Ovary (tissue), 7 donors: ENCODE measurements at regions not wholly inside any gene's neighbourhood (a gene's known extent, or its start where the extent isn't known, plus 50 kb on each side); places are given as distances from the start of the nearest gene placed in this dataset.

ENCODE experiments used
- DNase-seq, 5 donors: peaks; one replicate each; pipeline ENCODE4 v3.0.0-alpha.2; 2019 to 2020
- H3K27ac ChIP-seq, 2 donors: fragments of 200-600 bp; one replicate each; pipeline versions ENCODE4 v1.5.1 to v1.8.0; 2019 to 2022
- H3K27me3 ChIP-seq: fragments of 200-600 bp; one replicate; pipeline ENCODE4 v1.8.0; 2022
- H3K36me3 ChIP-seq: fragments of 200-600 bp; sonication (generic); one replicate; pipeline ENCODE4 v1.5.1; 2019
- H3K4me1 ChIP-seq: one replicate; pipeline ENCODE4 v1.8.1; 2013; ENCODE audit warnings: mild to moderate bottlenecking, moderate library complexity; ENCODE audit not compliant: insufficient read depth
- H3K4me3 ChIP-seq: fragments of 200-600 bp; sonication (generic); one replicate; pipeline ENCODE4 v1.5.1; 2017
- H3K9me3 ChIP-seq, 2 donors: fragments of 200-600 bp in 1 of 2; sonication (generic) in 1 of 2; one replicate each; pipeline versions ENCODE4 v1.5.1 to v1.8.1; 2013 to 2019; ENCODE audit warnings: mild to moderate bottlenecking in 1 of 2, moderate library complexity in 1 of 2
- EP300 ChIP-seq: sonication (generic); formaldehyde crosslinking; IDR thresholded peaks from one replicate; pipeline ENCODE4 v1.6.1; 2017; ENCODE audit warnings: antibody characterized with exemption
- POLR2A ChIP-seq: fragments of 450-650 bp; IDR thresholded peaks from one replicate; pipeline ENCODE4 v1.6.1; 2017; ENCODE audit warnings: antibody characterized with exemption, mild to moderate bottlenecking, moderate library complexity
- WGBS, 3 donors: extraction: QIAGEN DNeasy Blood & Tissue Kit in 1 of 3; methylation state at CpG; one replicate each; pipeline versions ENCODE4 v1.1.5 to v1.1.7; 2013 to 2017; 5-methylcytosine and 5-hydroxymethylcytosine counted together
- intact Hi-C, 4 donors: fragments of 100-400 bp; cut with DNase I; formaldehyde crosslinking; loops; one replicate each; pipeline versions ENCODE4 v1.11.0 to v1.15.1; 2022 to 2023
- TF ChIP-seq, protein P1 (sequence below), 3 donors: fragments of 450-650 bp in 2 of 3; fragments of 200-600 bp in 1 of 3; IDR thresholded peaks; one replicate each; pipeline versions ENCODE4 v1.5.1 to v1.8.0; 2016 to 2022; ENCODE audit warnings: antibody characterized with exemption in 3 of 3, mild to moderate bottlenecking in 1 of 3
- donor health status: DM: no; HTN: no; CAD: no; lungs with moderate emphysema.
- donor health status: DM: no; HTN: no; CAD: no.
- donor health status: Bipolar disorder and iron deficiency.
- donor health status: DM: no; HTN: no; CAD: no.
- donor health status: DM: yes; HTN: yes; CAD: no.

DNA sequence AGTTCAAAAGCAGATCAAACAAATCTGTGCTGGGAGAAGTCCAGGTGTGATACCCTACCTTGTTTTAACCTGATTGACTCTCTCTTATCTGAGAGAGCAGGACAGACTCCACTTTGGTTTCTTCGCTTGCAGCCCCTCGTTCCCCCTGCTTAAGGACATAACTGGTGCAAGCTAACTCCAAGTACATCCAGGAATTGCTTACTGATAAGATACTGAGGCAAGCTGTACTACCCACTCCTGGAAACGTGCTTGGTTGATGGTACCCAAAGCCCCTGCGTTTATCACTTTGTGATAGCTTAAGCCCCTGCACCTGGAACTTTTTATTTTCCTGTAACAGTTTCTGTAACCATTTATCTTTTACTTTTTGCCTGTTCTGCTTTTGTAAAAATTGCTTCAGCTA, 157.0 kb upstream of the OLIG3 start:
- no peaks in the 10 kb centered on the region for H3K27me3 ChIP-seq
- no peak for DNase-seq
- no peak for TF ChIP-seq POLR2A
- no peak for TF ChIP-seq EP300
- TF ChIP-seq, protein P1, sequence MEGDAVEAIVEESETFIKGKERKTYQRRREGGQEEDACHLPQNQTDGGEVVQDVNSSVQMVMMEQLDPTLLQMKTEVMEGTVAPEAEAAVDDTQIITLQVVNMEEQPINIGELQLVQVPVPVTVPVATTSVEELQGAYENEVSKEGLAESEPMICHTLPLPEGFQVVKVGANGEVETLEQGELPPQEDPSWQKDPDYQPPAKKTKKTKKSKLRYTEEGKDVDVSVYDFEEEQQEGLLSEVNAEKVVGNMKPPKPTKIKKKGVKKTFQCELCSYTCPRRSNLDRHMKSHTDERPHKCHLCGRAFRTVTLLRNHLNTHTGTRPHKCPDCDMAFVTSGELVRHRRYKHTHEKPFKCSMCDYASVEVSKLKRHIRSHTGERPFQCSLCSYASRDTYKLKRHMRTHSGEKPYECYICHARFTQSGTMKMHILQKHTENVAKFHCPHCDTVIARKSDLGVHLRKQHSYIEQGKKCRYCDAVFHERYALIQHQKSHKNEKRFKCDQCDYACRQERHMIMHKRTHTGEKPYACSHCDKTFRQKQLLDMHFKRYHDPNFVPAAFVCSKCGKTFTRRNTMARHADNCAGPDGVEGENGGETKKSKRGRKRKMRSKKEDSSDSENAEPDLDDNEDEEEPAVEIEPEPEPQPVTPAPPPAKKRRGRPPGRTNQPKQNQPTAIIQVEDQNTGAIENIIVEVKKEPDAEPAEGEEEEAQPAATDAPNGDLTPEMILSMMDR (IDR thresholded peaks at IDR 0.05): no peak
- WGBS, 3 donors: 27 to 44% (median 41%) methylated on average over 4 of the region's 4 CpGs
- H3K9me3 ChIP-seq: peaks cover 0 to 3% of the 10 kb centered on the region in 2 donors
- H3K4me3 ChIP-seq: no peak overlapping the region
- H3K36me3 ChIP-seq: no peaks in the 10 kb centered on the region
- H3K27ac ChIP-seq: no peak overlapping the region
- H3K4me1 ChIP-seq: peaks cover 5% of the 10 kb centered on the region
- intact Hi-C loops: no loop called here

DNA sequence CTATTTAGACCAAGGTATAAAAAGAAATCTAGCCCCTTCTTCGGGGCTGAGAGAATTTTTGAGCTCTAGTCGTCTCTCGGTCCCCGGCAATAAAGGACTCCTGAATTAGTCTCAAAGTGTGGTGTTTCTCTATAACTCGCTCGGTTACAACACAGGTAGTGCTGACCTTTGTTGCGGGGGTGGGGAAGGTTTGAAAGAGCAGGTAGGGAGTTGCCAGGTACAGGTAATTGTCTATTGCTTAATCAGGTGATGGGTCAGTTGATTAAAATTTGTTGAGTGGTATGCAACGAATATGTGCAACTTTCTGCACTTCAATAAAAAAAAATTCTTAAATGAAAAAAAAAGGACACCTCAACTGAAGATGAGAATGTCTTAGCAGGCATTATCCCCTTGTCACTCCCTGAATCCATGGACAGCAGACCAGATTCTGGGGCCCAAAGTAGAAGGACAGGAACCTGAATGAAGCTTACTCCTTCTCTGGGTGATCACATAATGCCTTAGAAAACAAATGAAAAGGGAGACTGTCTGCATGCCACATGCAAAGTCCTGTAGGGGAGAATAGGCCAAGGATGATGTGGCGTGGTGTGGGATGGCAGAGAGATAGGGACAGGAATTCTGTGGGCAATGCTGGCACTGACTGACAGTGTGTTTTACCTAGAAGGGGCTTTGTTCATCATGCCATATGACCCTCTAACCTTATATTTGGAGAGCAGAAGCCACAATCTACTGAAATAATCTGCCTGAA, 157.6 kb upstream of the OLIG3 start:
- H3K4me1 ChIP-seq: peaks cover 5% of the 10 kb centered on the region
- intact Hi-C loops: no loop called here
- 88 to 90% (median 88%) methylated on average over 9 of the region's 9 CpGs for WGBS, 3 donors
- no peak overlapping the region for H3K27ac ChIP-seq
- no peaks in the 10 kb centered on the region for H3K27me3 ChIP-seq
- H3K36me3 ChIP-seq: no peaks in the 10 kb centered on the region
- no peak overlapping the region for H3K4me3 ChIP-seq
- no peak for DNase-seq
- H3K9me3 ChIP-seq: peaks cover 0 to 3% of the 10 kb centered on the region in 2 donors
- TF ChIP-seq, protein P1 (IDR thresholded peaks at IDR 0.05): no peak
- TF ChIP-seq POLR2A: no peak

DNA sequence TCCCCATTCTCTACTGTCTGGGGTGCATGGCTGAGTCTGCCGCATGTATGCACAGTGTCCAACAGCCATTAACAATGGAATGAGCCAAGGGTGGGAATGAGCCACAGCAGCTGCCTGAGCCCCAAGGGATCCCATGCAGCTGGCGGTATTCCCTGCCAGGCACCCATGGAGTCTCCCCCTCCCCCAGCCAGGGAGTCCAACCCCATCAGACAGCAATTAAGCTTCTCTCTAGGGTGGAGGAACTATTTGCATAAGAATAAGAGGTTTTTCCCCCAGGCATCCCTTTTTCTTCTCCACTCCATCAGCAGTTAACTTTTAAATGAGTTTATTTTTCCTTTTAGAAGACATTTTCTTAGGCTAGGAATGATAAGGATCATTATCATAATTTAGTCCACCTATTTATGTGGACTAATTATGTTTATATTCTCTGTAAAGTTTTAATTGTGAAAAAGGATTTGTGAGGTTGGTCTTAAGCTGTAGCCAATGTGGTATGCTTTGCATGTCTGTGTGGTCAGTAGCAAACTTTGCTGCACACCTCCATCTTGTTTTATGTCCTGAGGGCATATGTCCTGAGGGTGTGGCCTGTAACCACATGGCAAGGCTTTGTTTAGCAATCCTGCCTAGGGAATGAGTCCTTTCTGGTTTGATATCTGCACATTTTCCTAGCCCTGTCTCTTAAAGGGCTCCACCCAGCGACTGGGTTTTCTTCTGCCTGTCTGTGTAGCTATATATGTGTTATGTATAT, 158.9 kb upstream of the OLIG3 start:
- DNase-seq: no peak
- 90 to 92% (median 92%) methylated on average over 3 of the region's 3 CpGs for WGBS, 3 donors
- H3K4me1 ChIP-seq: peaks cover 5% of the 10 kb centered on the region
- TF ChIP-seq POLR2A (no peak), EP300 (no peak)
- TF ChIP-seq, protein P1 (IDR thresholded peaks at IDR 0.05): no peak
- no peaks in the 10 kb centered on the region for H3K27me3 ChIP-seq
- peaks cover 0 to 3% of the 10 kb centered on the region in 2 donors for H3K9me3 ChIP-seq
- no peak overlapping the region for H3K27ac ChIP-seq
- H3K4me3 ChIP-seq: no peak overlapping the region
- no peaks in the 10 kb centered on the region for H3K36me3 ChIP-seq
- intact Hi-C loops: no loop called here

DNA sequence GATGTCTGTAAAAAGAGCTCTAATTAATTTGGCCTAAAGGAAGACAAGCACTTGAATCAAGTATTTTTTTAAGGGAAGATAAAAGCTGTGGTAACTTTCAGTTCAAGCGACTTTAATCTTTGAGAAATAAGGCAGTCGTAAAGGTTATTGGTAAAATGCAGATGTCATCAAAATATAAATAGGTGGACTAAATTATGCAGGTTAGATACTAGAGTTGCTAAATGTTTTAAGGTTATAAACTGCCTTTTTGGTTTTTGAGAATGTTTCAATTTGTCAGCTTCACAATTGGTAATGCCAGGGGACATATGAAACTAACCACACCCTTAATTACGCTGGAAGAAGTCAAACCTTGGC, 159.5 kb upstream of the OLIG3 start:
- TF ChIP-seq, protein P1 (IDR thresholded peaks at IDR 0.05): no peak
- no peak for TF ChIP-seq EP300
- no peak for TF ChIP-seq POLR2A
- H3K27ac ChIP-seq: no peak overlapping the region
- intact Hi-C loops: no loop called here
- WGBS, 3 donors: 95 to 98% (median 96%) methylated on average over 3 of the region's 3 CpGs
- no peaks in the 10 kb centered on the region for H3K27me3 ChIP-seq
- H3K9me3 ChIP-seq: peaks cover 0 to 3% of the 10 kb centered on the region in 2 donors
- no peaks in the 10 kb centered on the region for H3K36me3 ChIP-seq
- no peak overlapping the region for H3K4me3 ChIP-seq
- DNase-seq: no peak
- H3K4me1 ChIP-seq: no peaks in the 10 kb centered on the region
